ENCODE measurements at regions not wholly inside any gene's neighbourhood (a gene's known extent, or its start where the extent isn't known, plus 50 kb on each side); places are given as distances from the start of the nearest gene placed in this dataset.

DNA sequence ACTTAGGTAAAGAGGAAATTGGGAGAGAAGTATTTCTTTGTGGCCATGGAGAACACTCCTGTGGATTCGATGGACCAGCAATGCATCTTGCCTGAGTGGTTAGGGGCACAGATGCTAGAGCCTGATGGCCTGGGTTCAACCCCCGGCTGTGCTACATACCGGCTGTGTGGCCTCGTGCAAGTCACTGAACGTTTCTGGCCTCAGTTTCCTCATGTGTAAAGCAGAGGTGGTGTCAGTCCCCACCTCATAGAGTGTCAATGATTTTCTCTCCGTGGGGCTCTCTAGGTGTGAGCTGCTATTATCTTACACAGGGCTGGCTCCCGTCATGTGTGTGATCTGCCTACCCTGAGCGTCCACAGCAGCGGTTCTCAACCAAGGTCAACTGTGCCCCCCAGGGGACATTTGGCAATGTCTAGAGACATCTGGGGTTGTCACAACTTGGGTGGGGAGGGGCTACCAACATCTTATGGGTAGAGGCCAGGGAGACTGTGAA, 50.0 kb upstream of the PTPN1 start:
- CTCF ChIA-PET = interaction anchor here (0.7 to 13.6 kb wide), 11 partner anchors 9 to 288 kb away, joined by 3 to 523 read pairs (median 3); partner anchors contain the start of gene CEBPB
- DNase-seq (ENCODE audit: low read depth, low spot score) = no peak

More for the DNA sequence above, 50.0 kb upstream of the PTPN1 start:
- TF ChIP-seq CTCF (IDR thresholded peaks at IDR 0.05; ENCODE audit: insufficient read depth, low read length, missing control alignments) = no peak
- POLR2A ChIA-PET = interaction anchor here (1.0 kb wide), 1 partner anchor 269 kb away, joined by 9 read pairs; the partner anchor contains the start of gene CEBPB
- H3K4me3 ChIP-seq (ENCODE audit: low read depth, low read length) = no peak overlapping the region

Data from AG04449 (cell line).